Thymus (tissue), 11 donors: ENCODE measurements at regions not wholly inside any gene's neighbourhood (a gene's known extent, or its start where the extent isn't known, plus 50 kb on each side); places are given as distances from the start of the nearest gene placed in this dataset.
"Not testable (repeated sequence)": the region's sequence is repeated elsewhere in the genome, so short reads cannot be mapped to it uniquely, and the experiment has no call there.

Experiments used
- DNase-seq, 9 donors: peaks; one replicate each; pipeline ENCODE4 v3.0.0-alpha.2; 2013; ENCODE audit warnings: low spot score in 9 of 9, low read depth in 6 of 9, missing footprints in 1 of 9
- H3K27ac ChIP-seq, 2 donors: one replicate each; pipeline ENCODE4 v1.5.1; 2013; ENCODE audit warnings: control low read depth in 1 of 2, low read depth in 1 of 2, low read length in 1 of 2, mild to moderate bottlenecking in 1 of 2, moderate library complexity in 1 of 2
- H3K27me3 ChIP-seq, 2 donors: one replicate each; pipeline ENCODE4 v1.5.1; 2013; ENCODE audit warnings: low read length in 1 of 2; ENCODE audit not compliant: control insufficient read depth in 2 of 2, insufficient read depth in 1 of 2
- H3K36me3 ChIP-seq, 2 donors: one replicate each; pipeline ENCODE4 v1.5.1; 2013; ENCODE audit warnings: low read length in 1 of 2, mild to moderate bottlenecking in 1 of 2, moderate library complexity in 1 of 2; ENCODE audit not compliant: control insufficient read depth in 2 of 2, insufficient read depth in 2 of 2
- H3K4me1 ChIP-seq, 2 donors: one replicate each; pipeline ENCODE4 v1.5.1; 2013; ENCODE audit warnings: low read length in 2 of 2; ENCODE audit not compliant: control insufficient read depth in 2 of 2, insufficient read depth in 2 of 2
- H3K4me3 ChIP-seq, 2 donors: one replicate each; pipeline ENCODE4 v1.5.1; 2013; ENCODE audit warnings: low read length in 2 of 2, control low read depth in 1 of 2, mild to moderate bottlenecking in 1 of 2
- H3K9me3 ChIP-seq, 2 donors: one replicate each; pipeline ENCODE4 v1.5.1; 2013; ENCODE audit warnings: low read length in 1 of 2, mild to moderate bottlenecking in 1 of 2; ENCODE audit not compliant: control insufficient read depth in 2 of 2, insufficient read depth in 1 of 2
- WGBS: extraction: QIAGEN DNeasy Blood & Tissue Kit; methylation state at CpG from one replicate; pipeline ENCODE4 v1.1.7; 2013; 5-methylcytosine and 5-hydroxymethylcytosine counted together
- donor health status: healthy.

GRCh38 chr7:6882321-6882721, 56.2 kb upstream of the CCZ1B start:
- not testable (repeated sequence) for H3K9me3 ChIP-seq, H3K36me3 ChIP-seq, H3K27ac ChIP-seq, H3K4me3 ChIP-seq, DNase-seq, H3K4me1 ChIP-seq, H3K27me3 ChIP-seq
- WGBS = 84% methylated on average over 8 of the region's 8 CpGs

DNA sequence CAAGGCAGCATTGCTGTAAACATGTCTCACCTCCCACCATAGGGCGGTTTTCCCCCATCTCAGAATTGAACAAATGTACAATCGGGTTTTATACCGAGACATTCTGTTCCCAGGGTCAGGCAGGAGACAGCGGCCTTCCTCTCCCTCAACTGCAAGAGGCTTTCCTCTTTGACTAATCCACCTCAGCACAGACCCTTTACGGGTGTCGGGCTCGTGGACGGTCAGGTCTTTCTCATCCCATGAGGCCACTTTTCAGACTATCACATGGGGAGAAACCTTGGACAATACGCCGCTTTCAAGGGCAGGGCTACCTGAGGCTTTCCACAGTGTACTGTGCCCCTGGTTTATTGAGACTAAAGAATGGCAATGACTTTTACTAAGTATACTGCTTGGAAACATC, 57.7 kb upstream of the CCZ1B start:
- 96% methylated on average over 10 of the region's 10 CpGs for WGBS
- H3K36me3 ChIP-seq, DNase-seq, H3K4me1 ChIP-seq, H3K9me3 ChIP-seq, H3K27ac ChIP-seq, H3K27me3 ChIP-seq, H3K4me3 ChIP-seq: not testable (repeated sequence)

DNA sequence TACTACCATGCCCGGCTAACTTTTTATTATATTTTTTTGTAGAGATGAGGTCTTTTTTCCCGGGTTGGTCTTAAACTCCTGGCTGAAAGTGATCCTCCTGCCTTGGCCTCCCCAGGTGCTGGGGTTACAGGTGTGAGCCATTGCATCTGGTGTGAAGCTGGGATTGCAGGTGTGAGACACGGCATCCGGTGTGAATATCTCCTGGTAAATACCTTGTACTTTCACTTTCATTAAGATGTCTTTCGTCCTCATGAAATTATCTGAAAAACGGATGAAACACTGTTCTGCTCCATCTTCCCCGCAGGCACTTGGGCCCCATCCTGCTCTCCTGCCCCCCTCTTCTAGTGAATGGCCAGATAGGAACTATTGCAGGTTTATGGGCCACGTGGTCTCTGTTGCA, 60.1 kb upstream of the CCZ1B start:
- no peaks in the 10 kb centered on the region for H3K9me3 ChIP-seq
- no peaks in the 10 kb centered on the region for H3K36me3 ChIP-seq
- WGBS = 85% methylated on average over 8 of the region's 8 CpGs
- H3K27me3 ChIP-seq = no peaks in the 10 kb centered on the region
- H3K4me3 ChIP-seq = no peak overlapping the region
- DNase-seq = no peak
- no peak overlapping the region for H3K27ac ChIP-seq
- no peaks in the 10 kb centered on the region for H3K4me1 ChIP-seq

- DNase-seq, H3K27ac ChIP-seq, H3K4me3 ChIP-seq, H3K36me3 ChIP-seq, H3K4me1 ChIP-seq, H3K9me3 ChIP-seq, H3K27me3 ChIP-seq: not testable (repeated sequence)
- WGBS = 95% methylated on average over 13 of the region's 13 CpGs
Observed at GRCh38 chr7:6888267-6889045, 62.4 kb upstream of the CCZ1B start.

- no peak for DNase-seq
- WGBS = 90% methylated on average over 8 of the region's 8 CpGs
- H3K4me3 ChIP-seq = no peak overlapping the region
- H3K27me3 ChIP-seq = no peaks in the 10 kb centered on the region
- no peaks in the 10 kb centered on the region for H3K9me3 ChIP-seq
- H3K4me1 ChIP-seq = no peaks in the 10 kb centered on the region
- H3K36me3 ChIP-seq = no peaks in the 10 kb centered on the region
- no peak overlapping the region for H3K27ac ChIP-seq
Observed at GRCh38 chr7:6889252-6889812, 63.3 kb upstream of the CCZ1B start.

DNA sequence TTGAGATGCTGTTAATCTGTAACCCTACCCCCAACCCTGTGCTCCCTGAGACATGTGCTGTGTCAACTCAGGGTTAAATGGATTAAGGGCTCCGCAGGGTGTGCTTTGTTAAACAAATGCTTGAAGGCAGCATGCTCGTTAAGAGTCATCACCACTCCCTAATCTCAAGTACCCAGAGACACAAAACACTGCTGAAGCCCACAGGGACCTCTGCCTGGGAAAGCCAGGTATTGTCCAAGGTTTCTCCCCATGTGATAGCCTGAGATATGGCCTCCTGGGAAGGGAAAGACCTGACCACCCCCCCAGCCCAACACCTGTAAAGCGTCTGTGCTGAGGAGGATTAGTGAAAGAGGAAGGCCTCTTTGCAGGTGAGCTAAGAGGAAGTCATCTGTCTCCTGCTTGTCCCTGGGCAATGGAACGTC, 76.0 kb upstream of the CCZ1B start:
- H3K36me3 ChIP-seq, H3K27ac ChIP-seq, DNase-seq, H3K4me1 ChIP-seq, H3K9me3 ChIP-seq, H3K27me3 ChIP-seq, H3K4me3 ChIP-seq: not testable (repeated sequence)
- WGBS = 72% methylated on average over 4 of the region's 4 CpGs

- DNase-seq, H3K4me3 ChIP-seq, H3K36me3 ChIP-seq, H3K27me3 ChIP-seq, H3K4me1 ChIP-seq, H3K27ac ChIP-seq, H3K9me3 ChIP-seq: not testable (repeated sequence)
- WGBS = 84% methylated on average over 7 of the region's 7 CpGs
Observed at GRCh38 chr7:6903289-6903688, 77.2 kb upstream of the CCZ1B start.

- WGBS = 84% methylated on average over 4 of the region's 4 CpGs
- H3K4me3 ChIP-seq, DNase-seq, H3K27ac ChIP-seq, H3K4me1 ChIP-seq, H3K9me3 ChIP-seq, H3K27me3 ChIP-seq, H3K36me3 ChIP-seq: not testable (repeated sequence)
Observed at GRCh38 chr7:6903792-6904191, 77.7 kb upstream of the CCZ1B start.

GRCh38 chr7:6917258-6917657, 91.2 kb upstream of the CCZ1B start:
- Histone ChIP-seq H3K4me1 (no peaks in the 10 kb centered on the region), H3K27me3 (no peaks in the 10 kb centered on the region), H3K36me3 (no peaks in the 10 kb centered on the region), H3K27ac (no peak overlapping the region), H3K4me3 (no peak overlapping the region), H3K9me3 (no peaks in the 10 kb centered on the region)
- WGBS = 90% methylated on average over 7 of the region's 7 CpGs
- DNase-seq = no peak
